ENCODE measurements at regions not wholly inside any gene's neighbourhood (a gene's known extent, or its start where the extent isn't known, plus 50 kb on each side); places are given as distances from the start of the nearest gene placed in this dataset.

- ChIA-PET POLR2A (no interaction called here), RAD21 (ENCODE audit: low non-redundant PET in 1 of 2, low total read pairs in 2 of 2, uncharacterized antibody in 2 of 2, unreplicated experiment in 2 of 2) (no interaction called here), CTCF (no interaction called here)
- H3K27ac ChIP-seq (ENCODE audit: low read depth, low read length) = no peak overlapping the region
- no peak overlapping the region for H3K4me3 ChIP-seq (replicated peaks in 1 of 2; ENCODE audit: low read depth in 1 of 2, low read length in 2 of 2)
- no peak for ATAC-seq
- H3K9ac ChIP-seq (ENCODE audit: low read length) = no peak overlapping the region
- H3K4me1 ChIP-seq (ENCODE audit: control insufficient read depth in 1 of 2, insufficient read depth in 2 of 2, low read length in 2 of 2) = peaks cover 4 to 10% of the 10 kb centered on the region in 2 experiments; a peak in 2 of 4 replicates
- DNase-seq (ENCODE audit: low read depth, low spot score) = no peak
- H2AFZ ChIP-seq (ENCODE audit: low read depth, low read length, poor library complexity, severe bottlenecking) = no peak overlapping the region
- H3K9me3 ChIP-seq (ENCODE audit: control insufficient read depth in 1 of 2, insufficient read depth in 1 of 2, low read depth in 1 of 2, low read length in 2 of 2) = no peaks in the 10 kb centered on the region
- H3K4me2 ChIP-seq (ENCODE audit: low read length) = no peak overlapping the region
- H3K79me2 ChIP-seq (ENCODE audit: insufficient read depth, low read length) = no peaks in the 10 kb centered on the region
- no peaks in the 10 kb centered on the region for H3K27me3 ChIP-seq (ENCODE audit: insufficient read depth, low read length)
- no peaks in the 10 kb centered on the region for H4K20me1 ChIP-seq (ENCODE audit: insufficient read depth)
- BruUV-seq (replicated peaks) = no TSS peak
- H3K36me3 ChIP-seq (ENCODE audit: control insufficient read depth in 1 of 2, insufficient read depth in 2 of 2, low read length in 2 of 2) = no peaks in the 10 kb centered on the region
- TF ChIP-seq CBX3 (IDR thresholded peaks at IDR 0.05; ENCODE audit: low read depth) = no peak
- no peak for TF ChIP-seq ZNF274 (IDR thresholded peaks at IDR 0.05; ENCODE audit: low read depth, low read length)
- intact Hi-C loops (cut with micrococcal nuclease) = no loop called here
- H3K9me2 ChIP-seq (ENCODE audit: insufficient read depth) = no peaks in the 10 kb centered on the region
These were observed 83.4 kb upstream of the PLET1 start for GRCh38 chr11:112344040-112344413.

DNA sequence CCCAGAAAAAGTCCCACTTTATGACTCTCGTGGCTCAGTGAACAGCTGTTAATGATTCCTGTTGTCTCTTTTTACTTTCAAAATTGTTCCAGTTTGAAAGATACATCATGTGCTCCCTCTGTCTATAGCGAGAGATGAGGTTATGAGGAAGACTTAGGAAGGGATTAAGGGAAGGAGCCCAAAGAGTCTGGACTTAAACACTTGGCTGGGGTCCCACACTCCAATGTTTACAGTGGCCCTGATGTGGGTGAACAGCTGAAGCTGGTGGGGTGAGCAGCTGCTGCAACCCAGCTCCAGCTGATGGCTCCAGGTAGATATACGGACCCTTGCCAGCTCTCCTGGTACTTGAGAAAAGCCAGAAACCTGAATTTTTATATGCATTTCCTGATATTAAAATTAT lies 84.5 kb upstream of the PLET1 start:
- intact Hi-C loops (cut with micrococcal nuclease) = no loop called here
- H3K4me3 ChIP-seq (replicated peaks in 1 of 2; ENCODE audit: low read depth in 1 of 2, low read length in 2 of 2) = no peak overlapping the region
- no peaks in the 10 kb centered on the region for H3K9me2 ChIP-seq (ENCODE audit: insufficient read depth)
- no peaks in the 10 kb centered on the region for H3K36me3 ChIP-seq (ENCODE audit: control insufficient read depth in 1 of 2, insufficient read depth in 2 of 2, low read length in 2 of 2)
- ATAC-seq (no peak), DNase-seq (ENCODE audit: low read depth, low spot score) (no peak)
- H3K9me3 ChIP-seq (ENCODE audit: control insufficient read depth in 1 of 2, insufficient read depth in 1 of 2, low read depth in 1 of 2, low read length in 2 of 2) = no peaks in the 10 kb centered on the region
- H3K4me2 ChIP-seq (ENCODE audit: low read length) = no peak overlapping the region
- no peak overlapping the region for H3K9ac ChIP-seq (ENCODE audit: low read length)
- ChIA-PET CTCF (no interaction called here), POLR2A (no interaction called here), RAD21 (ENCODE audit: low non-redundant PET in 1 of 2, low total read pairs in 2 of 2, uncharacterized antibody in 2 of 2, unreplicated experiment in 2 of 2) (no interaction called here)
- H3K27me3 ChIP-seq (ENCODE audit: insufficient read depth, low read length) = no peaks in the 10 kb centered on the region
- H2AFZ ChIP-seq (ENCODE audit: low read depth, low read length, poor library complexity, severe bottlenecking) = no peak overlapping the region
- H3K4me1 ChIP-seq (ENCODE audit: control insufficient read depth in 1 of 2, insufficient read depth in 2 of 2, low read length in 2 of 2) = peaks cover 4 to 10% of the 10 kb centered on the region in 2 experiments; a peak in 2 of 4 replicates
- no peaks in the 10 kb centered on the region for H3K79me2 ChIP-seq (ENCODE audit: insufficient read depth, low read length)
- no peaks in the 10 kb centered on the region for H4K20me1 ChIP-seq (ENCODE audit: insufficient read depth)
- BruUV-seq (replicated peaks) = no TSS peak
- H3K27ac ChIP-seq (ENCODE audit: low read depth, low read length) = no peak overlapping the region
- TF ChIP-seq REST (IDR thresholded peaks at IDR 0.05; ENCODE audit: low read depth) (no peak), EZH2 (IDR thresholded peaks at IDR 0.05) (no peak), ELF1 (IDR thresholded peaks at IDR 0.05; ENCODE audit: borderline replicate concordance, low read depth) (no peak), SRF (IDR thresholded peaks at IDR 0.05; ENCODE audit: low read depth) (no peak), JUND (IDR thresholded peaks at IDR 0.05) (no peak), ZBTB33 (IDR thresholded peaks at IDR 0.05; ENCODE audit: extremely low read depth, insufficient replicate concordance, low read length) (no peak), YY1 (IDR thresholded peaks at IDR 0.05; ENCODE audit: extremely low read depth, insufficient replicate concordance, low read depth, low read length) (no peak), TCF7L2 (IDR thresholded peaks at IDR 0.05; ENCODE audit: borderline replicate concordance, extremely low read depth, insufficient read depth, insufficient read length) (no peak), SIN3A (IDR thresholded peaks at IDR 0.05; ENCODE audit: low read depth) (no peak), CBX3 (IDR thresholded peaks at IDR 0.05; ENCODE audit: low read depth) (no peak), CEBPB (IDR thresholded peaks at IDR 0.05; ENCODE audit: low read depth) (no peak), ZFX (IDR thresholded peaks at IDR 0.05) (no peak), EZH2phosphoT487 (IDR thresholded peaks at IDR 0.05; ENCODE audit: borderline replicate concordance) (no peak)
- TF ChIP-seq, protein P1, sequence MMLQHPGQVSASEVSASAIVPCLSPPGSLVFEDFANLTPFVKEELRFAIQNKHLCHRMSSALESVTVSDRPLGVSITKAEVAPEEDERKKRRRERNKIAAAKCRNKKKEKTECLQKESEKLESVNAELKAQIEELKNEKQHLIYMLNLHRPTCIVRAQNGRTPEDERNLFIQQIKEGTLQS (IDR thresholded peaks at IDR 0.05) = no peak

Measured in HCT116 (cell line).